Panc1 (cell line): ENCODE measurements at regions not wholly inside any gene's neighbourhood (a gene's known extent, or its start where the extent isn't known, plus 50 kb on each side); places are given as distances from the start of the nearest gene placed in this dataset.

Experiments
- ATAC-seq: fragments of 200-7000 bp; cut with Tn5 transposase; 2 replicates; pipeline ENCODE4 v1.9.1; 2020; ENCODE audit warnings: mild to moderate bottlenecking, moderate library complexity
- BruUV-seq: library from RNA; stranded (reverse); fragments of 400-500 nt; replicated peaks from 2 replicates; lab custom pipeline; 2021; lab: Mats Ljungman, UMichigan
- CTCF ChIA-PET: fragments of 300-600 bp; sonication (Branson Sonifier 250); formaldehyde crosslinking; loops from one replicate; lab custom pipeline; 2022; ENCODE audit warnings: antibody characterized with exemption; lab: Charles Lee
- POLR2A ChIA-PET: fragments of 300-600 bp; sonication (Branson Sonifier 250); formaldehyde crosslinking; loops from one replicate; lab custom pipeline; 2022; ENCODE audit warnings: antibody characterized with exemption; lab: Charles Lee
- DNase-seq: peaks from one replicate; pipeline ENCODE4 v3.0.0-alpha.2; 2010; ENCODE audit warnings: low read depth, low spot score
- H3K27ac ChIP-seq: 2 replicates; pipeline ENCODE4 v1.5.1; 2011; ENCODE audit warnings: mild to moderate bottlenecking, low read length, inconsistent platforms
- H3K27me3 ChIP-seq: fragments of 200-500 bp; sonication (Bioruptor generic); 2 replicates; pipeline ENCODE4 v1.6.0; 2014; ENCODE audit warnings: low read length, inconsistent platforms; ENCODE audit not compliant: control insufficient read depth, insufficient read depth
- H3K36me3 ChIP-seq: fragments of 200-500 bp; sonication (Bioruptor generic); 2 replicates; pipeline ENCODE4 v1.5.1; 2014; ENCODE audit warnings: inconsistent platforms, mild to moderate bottlenecking, low read length, moderate library complexity; ENCODE audit not compliant: control insufficient read depth, insufficient read depth
- H3K4me1 ChIP-seq: 2 replicates; pipeline ENCODE4 v1.5.1; 2011; ENCODE audit warnings: inconsistent platforms, mild to moderate bottlenecking, low read length, moderate library complexity; ENCODE audit not compliant: control insufficient read depth, insufficient read depth
- H3K4me3 ChIP-seq, 2 experiments: 2 replicates each; pipeline ENCODE4 v1.5.1; 2011 to 2012; ENCODE audit warnings: low read depth in 2 of 2, low read length in 2 of 2, mild to moderate bottlenecking in 2 of 2, inconsistent platforms in 1 of 2, moderate library complexity in 1 of 2
- H3K9me3 ChIP-seq: fragments of 200-500 bp; sonication (Bioruptor generic); 2 replicates; pipeline ENCODE4 v1.5.1; 2014; ENCODE audit warnings: low read depth, mild to moderate bottlenecking, inconsistent platforms, low read length, moderate library complexity; ENCODE audit not compliant: control insufficient read depth, insufficient read depth
- POLR2AphosphoS5 ChIP-seq: IDR thresholded peaks from 2 replicates; pipeline ENCODE4 v1.6.1; 2012; ENCODE audit warnings: mild to moderate bottlenecking, low read depth, low read length, moderate library complexity
- SIN3A ChIP-seq: IDR thresholded peaks from 2 replicates; pipeline ENCODE4 v1.6.1; 2012; ENCODE audit warnings: low read depth, mild to moderate bottlenecking, low read length, moderate library complexity, borderline replicate concordance; ENCODE audit not compliant: insufficient read depth
- TCF7L2 ChIP-seq: IDR thresholded peaks from 2 replicates; pipeline ENCODE4 v1.6.1; 2011; ENCODE audit warnings: mild to moderate bottlenecking, low read depth, low read length, inconsistent platforms
- in situ Hi-C: cut with HindIII; loops from 2 replicates; pipeline ENCODE4 v1.10.0; 2016; ENCODE audit warnings: low sequenced_read_pairs, low pct_unique_long_range_greater_than_20kb
- intact Hi-C: fragments of 100-400 bp; cut with micrococcal nuclease; formaldehyde crosslinking; loops from one replicate; pipeline ENCODE4 v1.10.0; 2022; ENCODE audit not compliant: unreplicated experiment
- TF ChIP-seq, protein P1 (sequence below): fragments of 450-650 bp; IDR thresholded peaks from 2 replicates; pipeline ENCODE4 v1.5.1; 2017; ENCODE audit warnings: mild to moderate bottlenecking
- TF ChIP-seq, protein P2 (sequence below), 2 experiments: IDR thresholded peaks; 2 replicates each; pipeline ENCODE4 v1.6.1; 2011 to 2012; ENCODE audit warnings: low read depth in 2 of 2, control low read depth in 1 of 2, low read length in 1 of 2, mild to moderate bottlenecking in 1 of 2, moderate library complexity in 1 of 2; ENCODE audit not compliant: insufficient read depth in 1 of 2

DNA sequence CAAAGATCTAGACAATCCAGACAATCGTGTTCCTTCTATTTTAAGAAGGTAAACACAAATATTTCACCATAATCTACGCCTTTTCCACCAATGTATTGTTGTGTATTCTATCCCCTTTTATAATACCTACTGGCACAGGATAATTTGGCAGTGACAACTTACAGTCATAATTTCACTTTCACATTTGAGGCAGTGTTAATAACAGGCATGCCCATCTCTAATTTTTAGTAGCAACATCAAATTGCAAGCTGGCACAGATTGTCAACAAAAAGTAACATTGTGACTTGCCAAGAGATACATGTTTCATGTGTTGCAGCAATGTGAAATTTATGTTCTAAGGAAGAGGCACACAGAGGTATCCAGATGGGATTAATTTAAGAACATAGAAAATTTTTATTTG, 912.5 kb upstream of the PABPC4L start:
- Histone ChIP-seq H3K9me3 (no peaks in the 10 kb centered on the region), H3K4me3 (no peak overlapping the region), H3K27me3 (no peaks in the 10 kb centered on the region), H3K36me3 (no peaks in the 10 kb centered on the region), H3K4me1 (no peaks in the 10 kb centered on the region), H3K27ac (no peak overlapping the region)
- DNase-seq (no peak), ATAC-seq (no peak)
- TF ChIP-seq TCF7L2: no peak
- no peak for TF ChIP-seq SIN3A
- intact Hi-C loops (no loop called here), in situ Hi-C loops (no loop called here)
- ChIA-PET POLR2A (no interaction called here), CTCF (no interaction called here)
- no TSS peak for BruUV-seq

DNA sequence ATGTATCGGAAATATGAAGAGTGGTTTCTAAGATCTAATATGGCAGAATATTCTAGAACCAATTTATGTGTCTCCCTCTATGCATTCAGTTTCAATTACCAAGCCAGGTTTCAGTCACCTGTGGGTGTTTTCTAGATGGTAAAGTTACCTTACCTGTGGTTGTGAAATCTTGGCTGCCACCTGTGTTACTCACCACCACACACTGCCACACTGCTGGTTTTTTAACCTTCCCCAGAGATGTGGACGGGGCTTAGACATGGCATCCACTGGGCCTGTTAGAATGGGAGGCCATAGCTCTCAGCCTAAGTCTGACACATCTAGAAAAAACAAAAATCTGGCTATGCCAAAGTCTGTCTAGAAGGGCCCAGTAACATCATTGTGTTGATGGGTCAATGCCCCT, 896.5 kb upstream of the PABPC4L start:
- ChIA-PET POLR2A (no interaction called here), CTCF (no interaction called here)
- ATAC-seq: no peak
- no peaks in the 10 kb centered on the region for H3K9me3 ChIP-seq
- no peaks in the 10 kb centered on the region for H3K27me3 ChIP-seq
- H3K27ac ChIP-seq: no peak overlapping the region
- in situ Hi-C loops (no loop called here), intact Hi-C loops (no loop called here)
- DNase-seq: no peak
- no peak for TF ChIP-seq POLR2AphosphoS5
- TF ChIP-seq, protein P1, sequence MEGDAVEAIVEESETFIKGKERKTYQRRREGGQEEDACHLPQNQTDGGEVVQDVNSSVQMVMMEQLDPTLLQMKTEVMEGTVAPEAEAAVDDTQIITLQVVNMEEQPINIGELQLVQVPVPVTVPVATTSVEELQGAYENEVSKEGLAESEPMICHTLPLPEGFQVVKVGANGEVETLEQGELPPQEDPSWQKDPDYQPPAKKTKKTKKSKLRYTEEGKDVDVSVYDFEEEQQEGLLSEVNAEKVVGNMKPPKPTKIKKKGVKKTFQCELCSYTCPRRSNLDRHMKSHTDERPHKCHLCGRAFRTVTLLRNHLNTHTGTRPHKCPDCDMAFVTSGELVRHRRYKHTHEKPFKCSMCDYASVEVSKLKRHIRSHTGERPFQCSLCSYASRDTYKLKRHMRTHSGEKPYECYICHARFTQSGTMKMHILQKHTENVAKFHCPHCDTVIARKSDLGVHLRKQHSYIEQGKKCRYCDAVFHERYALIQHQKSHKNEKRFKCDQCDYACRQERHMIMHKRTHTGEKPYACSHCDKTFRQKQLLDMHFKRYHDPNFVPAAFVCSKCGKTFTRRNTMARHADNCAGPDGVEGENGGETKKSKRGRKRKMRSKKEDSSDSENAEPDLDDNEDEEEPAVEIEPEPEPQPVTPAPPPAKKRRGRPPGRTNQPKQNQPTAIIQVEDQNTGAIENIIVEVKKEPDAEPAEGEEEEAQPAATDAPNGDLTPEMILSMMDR: no peak
- TF ChIP-seq SIN3A: no peak
- TF ChIP-seq TCF7L2: no peak
- TF ChIP-seq, protein P2, sequence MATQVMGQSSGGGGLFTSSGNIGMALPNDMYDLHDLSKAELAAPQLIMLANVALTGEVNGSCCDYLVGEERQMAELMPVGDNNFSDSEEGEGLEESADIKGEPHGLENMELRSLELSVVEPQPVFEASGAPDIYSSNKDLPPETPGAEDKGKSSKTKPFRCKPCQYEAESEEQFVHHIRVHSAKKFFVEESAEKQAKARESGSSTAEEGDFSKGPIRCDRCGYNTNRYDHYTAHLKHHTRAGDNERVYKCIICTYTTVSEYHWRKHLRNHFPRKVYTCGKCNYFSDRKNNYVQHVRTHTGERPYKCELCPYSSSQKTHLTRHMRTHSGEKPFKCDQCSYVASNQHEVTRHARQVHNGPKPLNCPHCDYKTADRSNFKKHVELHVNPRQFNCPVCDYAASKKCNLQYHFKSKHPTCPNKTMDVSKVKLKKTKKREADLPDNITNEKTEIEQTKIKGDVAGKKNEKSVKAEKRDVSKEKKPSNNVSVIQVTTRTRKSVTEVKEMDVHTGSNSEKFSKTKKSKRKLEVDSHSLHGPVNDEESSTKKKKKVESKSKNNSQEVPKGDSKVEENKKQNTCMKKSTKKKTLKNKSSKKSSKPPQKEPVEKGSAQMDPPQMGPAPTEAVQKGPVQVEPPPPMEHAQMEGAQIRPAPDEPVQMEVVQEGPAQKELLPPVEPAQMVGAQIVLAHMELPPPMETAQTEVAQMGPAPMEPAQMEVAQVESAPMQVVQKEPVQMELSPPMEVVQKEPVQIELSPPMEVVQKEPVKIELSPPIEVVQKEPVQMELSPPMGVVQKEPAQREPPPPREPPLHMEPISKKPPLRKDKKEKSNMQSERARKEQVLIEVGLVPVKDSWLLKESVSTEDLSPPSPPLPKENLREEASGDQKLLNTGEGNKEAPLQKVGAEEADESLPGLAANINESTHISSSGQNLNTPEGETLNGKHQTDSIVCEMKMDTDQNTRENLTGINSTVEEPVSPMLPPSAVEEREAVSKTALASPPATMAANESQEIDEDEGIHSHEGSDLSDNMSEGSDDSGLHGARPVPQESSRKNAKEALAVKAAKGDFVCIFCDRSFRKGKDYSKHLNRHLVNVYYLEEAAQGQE (IDR thresholded peaks at IDR 0.05; ENCODE audit: insufficient read depth in 1 of 2, low read depth in 2 of 2, low read length in 1 of 2): no peak
- H3K4me1 ChIP-seq: no peaks in the 10 kb centered on the region
- BruUV-seq: no TSS peak
- no peaks in the 10 kb centered on the region for H3K36me3 ChIP-seq
- H3K4me3 ChIP-seq: no peak overlapping the region

DNA sequence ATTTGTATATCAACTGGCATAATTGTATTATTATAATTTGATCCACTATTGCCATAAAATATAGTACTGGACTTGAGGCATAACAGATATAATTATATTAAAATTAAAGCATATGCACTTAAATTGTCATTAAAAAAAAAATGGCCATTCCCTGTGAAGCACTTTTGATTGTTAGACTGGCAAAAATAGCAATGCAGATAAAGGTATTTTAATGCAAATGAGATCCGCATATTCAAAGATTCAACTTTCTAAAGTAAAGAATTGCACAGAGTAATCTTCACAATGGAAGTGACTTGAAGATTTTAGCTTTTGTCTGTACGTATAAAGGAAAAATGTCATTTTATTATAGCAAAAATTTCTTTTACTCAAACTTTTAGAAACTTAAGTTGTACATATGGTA, 871.8 kb upstream of the PABPC4L start:
- intact Hi-C loops (no loop called here), in situ Hi-C loops (no loop called here)
- no peaks in the 10 kb centered on the region for H3K9me3 ChIP-seq
- BruUV-seq: no TSS peak
- no peak overlapping the region for H3K27ac ChIP-seq
- ATAC-seq: no peak
- TF ChIP-seq, protein P1: no peak
- ChIA-PET POLR2A (no interaction called here), CTCF (no interaction called here)
- no peak overlapping the region for H3K4me3 ChIP-seq
- no peaks in the 10 kb centered on the region for H3K4me1 ChIP-seq
- no peaks in the 10 kb centered on the region for H3K36me3 ChIP-seq
- no peaks in the 10 kb centered on the region for H3K27me3 ChIP-seq
- no peak for DNase-seq
